ENCODE measurements at regions not wholly inside any gene's neighbourhood (a gene's known extent, or its start where the extent isn't known, plus 50 kb on each side); places are given as distances from the start of the nearest gene placed in this dataset.

DNA sequence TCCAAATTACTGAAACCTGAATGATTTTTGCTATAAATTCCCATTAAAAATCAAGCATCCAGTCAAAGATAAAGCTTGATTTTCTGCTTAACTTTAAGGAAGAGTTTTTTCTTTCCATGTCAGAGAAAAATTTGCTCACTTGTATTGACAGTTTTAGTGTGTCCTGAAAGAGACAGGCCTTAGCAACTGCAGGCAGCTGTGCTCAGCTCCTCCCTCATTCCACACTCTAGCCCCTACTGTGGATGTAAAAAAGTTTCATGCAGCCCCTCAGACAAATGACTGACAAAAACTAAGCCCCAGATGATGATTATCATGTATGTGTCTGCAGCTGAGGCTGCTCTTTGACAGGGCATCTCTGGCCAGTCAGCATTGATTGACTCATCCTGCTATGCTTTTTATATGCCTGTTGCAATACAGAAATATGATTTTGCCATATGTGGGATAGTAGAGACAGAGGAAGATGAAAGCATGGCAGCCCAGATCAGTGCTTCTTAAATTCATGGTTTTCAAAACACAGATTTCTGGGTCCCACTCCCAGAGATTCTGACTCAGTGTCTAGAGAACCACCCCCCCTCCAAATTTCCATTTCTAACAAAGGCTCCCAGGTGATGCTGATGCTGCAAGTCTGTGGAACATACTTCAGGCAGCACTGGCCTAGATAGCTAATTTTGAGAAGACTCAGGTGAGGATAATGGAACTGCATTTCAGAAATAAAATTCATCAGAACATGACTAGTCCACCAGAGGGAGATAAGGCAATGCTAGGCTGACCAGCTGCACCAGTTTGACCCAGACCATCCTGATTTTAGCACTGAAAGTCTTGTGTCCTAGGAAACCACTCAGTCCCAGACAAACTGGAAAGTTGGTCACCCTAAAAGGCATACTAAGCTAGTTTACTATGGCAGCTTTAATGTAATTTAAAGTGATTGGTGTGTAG lies 298.7 kb upstream of the KCNN2 start:
- in situ Hi-C loops (cut with MboI) = no loop called here
- TF ChIP-seq EZH2 (IDR thresholded peaks at IDR 0.05; ENCODE audit: insufficient read depth, poor library complexity, severe bottlenecking) (no peak), EZH2phosphoT487 (IDR thresholded peaks at IDR 0.05; ENCODE audit: insufficient read depth, low read depth) (no peak)
- no peak for DNase-seq

GRCh38 chr5:114065912-114066311 lies 296.0 kb upstream of the KCNN2 start:
- no peaks in the 10 kb centered on the region for H3K36me3 ChIP-seq (ENCODE audit: low read depth)
- H3K4me2 ChIP-seq (ENCODE audit: unreplicated experiment) = no peak overlapping the region
- no peaks in the 10 kb centered on the region for H3K79me2 ChIP-seq (ENCODE audit: insufficient read depth)
- no peaks in the 10 kb centered on the region for H3K4me1 ChIP-seq (ENCODE audit: insufficient read depth)
- DNase-seq = no peak
- WGBS, 2 experiments (ENCODE audit: low coverage in 1 of 2, low lambda C conversion rate in 2 of 2, missing lambda C conversion rate in 2 of 2) = 0 to 6% methylated on average over 1 of the region's 1 CpG
- no peaks in the 10 kb centered on the region for H3K9me3 ChIP-seq (ENCODE audit: low read depth)
- no peaks in the 10 kb centered on the region for H4K20me1 ChIP-seq (ENCODE audit: insufficient read depth)
- H3K9ac ChIP-seq = no peak overlapping the region
- no peak for TF ChIP-seq EZH2 (IDR thresholded peaks at IDR 0.05; ENCODE audit: insufficient read depth, poor library complexity, severe bottlenecking)
- in situ Hi-C loops (cut with MboI) = no loop called here
- H2AFZ ChIP-seq = no peak overlapping the region
- no peaks in the 10 kb centered on the region for H3F3A ChIP-seq (ENCODE audit: insufficient read depth)
- no peaks in the 10 kb centered on the region for H3K9me2 ChIP-seq (ENCODE audit: insufficient read depth)
- H3K27me3 ChIP-seq (replicated peaks; ENCODE audit: insufficient read depth) = no peaks in the 10 kb centered on the region
- H3K27ac ChIP-seq = no peak overlapping the region
- no peak overlapping the region for H3K4me3 ChIP-seq

More for the DNA sequence above, 298.7 kb upstream of the KCNN2 start:
- Histone ChIP-seq H4K20me1 (ENCODE audit: insufficient read depth) (no peaks in the 10 kb centered on the region), H3K9me2 (ENCODE audit: insufficient read depth) (no peaks in the 10 kb centered on the region), H3K27ac (no peak overlapping the region), H3K27me3 (replicated peaks; ENCODE audit: insufficient read depth) (no peaks in the 10 kb centered on the region), H3K9me3 (ENCODE audit: low read depth) (no peaks in the 10 kb centered on the region), H3K4me2 (ENCODE audit: unreplicated experiment) (no peak overlapping the region), H2AFZ (no peak overlapping the region), H3F3A (ENCODE audit: insufficient read depth) (no peaks in the 10 kb centered on the region), H3K4me1 (ENCODE audit: insufficient read depth) (no peaks in the 10 kb centered on the region), H3K36me3 (ENCODE audit: low read depth) (no peaks in the 10 kb centered on the region), H3K9ac (no peak overlapping the region), H3K4me3 (no peak overlapping the region), H3K79me2 (ENCODE audit: insufficient read depth) (no peaks in the 10 kb centered on the region)

DNA sequence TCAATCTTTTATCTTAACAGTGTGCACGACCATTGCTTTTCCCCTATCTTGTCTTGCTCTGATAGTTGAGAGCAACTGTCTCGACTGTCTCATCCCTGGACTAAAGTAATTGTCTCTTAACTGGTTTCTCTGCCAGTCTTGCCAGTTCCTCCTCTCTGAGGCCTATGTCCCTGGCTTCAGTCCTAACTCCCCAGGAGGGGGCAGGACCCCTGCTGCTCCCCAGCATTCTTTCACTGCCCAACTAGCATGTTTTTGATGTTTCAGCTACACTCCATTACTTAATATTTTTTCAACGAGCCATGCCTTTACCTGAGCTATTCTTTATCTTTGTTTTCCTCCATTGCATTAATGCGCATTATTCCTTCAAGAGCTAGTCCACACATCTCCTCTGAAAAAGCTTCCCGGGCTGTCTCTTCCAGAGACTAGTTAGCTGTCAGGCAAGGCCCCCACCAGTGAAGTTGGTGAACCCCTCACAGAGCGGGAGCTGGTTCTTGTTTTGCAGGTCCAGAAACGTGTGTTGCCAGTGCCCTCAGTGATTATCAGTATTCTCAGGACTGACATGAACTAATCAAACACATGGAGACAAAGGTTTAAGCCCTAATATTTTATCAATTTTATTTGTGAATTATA lies 291.7 kb upstream of the KCNN2 start:
- H4K20me1 ChIP-seq (ENCODE audit: insufficient read depth) = no peaks in the 10 kb centered on the region
- H3K9me3 ChIP-seq (ENCODE audit: low read depth) = no peaks in the 10 kb centered on the region
- H3K4me3 ChIP-seq = no peak overlapping the region
- H3F3A ChIP-seq (ENCODE audit: insufficient read depth) = no peaks in the 10 kb centered on the region
- no peak overlapping the region for H3K4me2 ChIP-seq (ENCODE audit: unreplicated experiment)
- 22 to 24% methylated on average over 7 of the region's 7 CpGs for WGBS, 2 experiments (ENCODE audit: low coverage in 1 of 2, low lambda C conversion rate in 2 of 2, missing lambda C conversion rate in 2 of 2)
- no peak overlapping the region for H3K27ac ChIP-seq
- H3K4me1 ChIP-seq (ENCODE audit: insufficient read depth) = no peaks in the 10 kb centered on the region
- H3K27me3 ChIP-seq (replicated peaks; ENCODE audit: insufficient read depth) = no peaks in the 10 kb centered on the region
- H3K36me3 ChIP-seq (ENCODE audit: low read depth) = no peaks in the 10 kb centered on the region
- TF ChIP-seq EZH2 (IDR thresholded peaks at IDR 0.05; ENCODE audit: insufficient read depth, poor library complexity, severe bottlenecking) (no peak), EZH2phosphoT487 (IDR thresholded peaks at IDR 0.05; ENCODE audit: insufficient read depth, low read depth) (no peak)
- no peaks in the 10 kb centered on the region for H3K9me2 ChIP-seq (ENCODE audit: insufficient read depth)
- no peak for DNase-seq
- H2AFZ ChIP-seq = no peak overlapping the region
- H3K9ac ChIP-seq = no peak overlapping the region
- in situ Hi-C loops (cut with MboI) = no loop called here
- H3K79me2 ChIP-seq (ENCODE audit: insufficient read depth) = no peaks in the 10 kb centered on the region

DNA sequence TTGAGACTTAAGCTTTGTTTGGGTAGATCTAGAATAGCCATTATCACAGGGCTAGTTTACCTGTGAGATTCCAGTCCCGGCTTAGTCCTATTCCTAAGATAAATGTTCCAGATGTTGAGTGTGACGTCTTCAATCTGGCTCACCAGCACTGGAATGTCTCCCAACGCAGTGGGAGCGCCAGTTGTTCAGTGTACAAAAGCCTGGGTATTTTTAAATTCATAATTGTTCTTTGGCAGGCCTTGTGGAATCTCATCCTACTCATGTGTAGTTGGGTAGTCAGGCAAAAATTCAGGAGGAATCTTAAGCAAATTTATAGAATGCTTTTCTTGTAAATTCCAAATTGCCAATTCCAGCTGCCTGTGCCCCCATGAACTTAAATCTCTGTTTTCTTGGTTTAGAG lies 272.6 kb upstream of the KCNN2 start:
- Histone ChIP-seq H3K27me3 (replicated peaks; ENCODE audit: insufficient read depth) (no peaks in the 10 kb centered on the region), H3K4me2 (ENCODE audit: unreplicated experiment) (no peak overlapping the region), H3K36me3 (ENCODE audit: low read depth) (no peaks in the 10 kb centered on the region), H4K20me1 (ENCODE audit: insufficient read depth) (no peaks in the 10 kb centered on the region), H3K9me3 (ENCODE audit: low read depth) (no peaks in the 10 kb centered on the region), H2AFZ (no peak overlapping the region), H3K27ac (no peak overlapping the region), H3K79me2 (ENCODE audit: insufficient read depth) (no peaks in the 10 kb centered on the region), H3K4me1 (ENCODE audit: insufficient read depth) (no peaks in the 10 kb centered on the region), H3F3A (ENCODE audit: insufficient read depth) (no peaks in the 10 kb centered on the region), H3K9ac (no peak overlapping the region), H3K4me3 (no peak overlapping the region), H3K9me2 (ENCODE audit: insufficient read depth) (no peaks in the 10 kb centered on the region)
- WGBS, 2 experiments (ENCODE audit: low coverage in 1 of 2, low lambda C conversion rate in 2 of 2, missing lambda C conversion rate in 2 of 2) = 0 to 3% methylated on average over 4 of the region's 4 CpGs
- no peak for DNase-seq
- in situ Hi-C loops (cut with MboI) = no loop called here
- TF ChIP-seq EZH2 (IDR thresholded peaks at IDR 0.05; ENCODE audit: insufficient read depth, poor library complexity, severe bottlenecking) (no peak), EZH2phosphoT487 (IDR thresholded peaks at IDR 0.05; ENCODE audit: insufficient read depth, low read depth) (no peak)
